DND-41 (cell line): ENCODE measurements at regions not wholly inside any gene's neighbourhood (a gene's known extent, or its start where the extent isn't known, plus 50 kb on each side); places are given as distances from the start of the nearest gene placed in this dataset.

Experiments used
- EZH2 ChIP-seq: IDR thresholded peaks from 3 replicates; pipeline ENCODE4 v1.6.1; 2012; ENCODE audit warnings: borderline replicate concordance, low read depth, mild to moderate bottlenecking, moderate library complexity, low read length, inconsistent platforms; ENCODE audit not compliant: severe bottlenecking
- TF ChIP-seq, protein P1 (sequence below): IDR thresholded peaks from 2 replicates; pipeline ENCODE4 v1.5.1; 2012; ENCODE audit warnings: borderline replicate concordance, low read length, moderate library complexity, mild to moderate bottlenecking; ENCODE audit not compliant: poor library complexity, severe bottlenecking; ENCODE audit errors: extremely low read depth

DNA sequence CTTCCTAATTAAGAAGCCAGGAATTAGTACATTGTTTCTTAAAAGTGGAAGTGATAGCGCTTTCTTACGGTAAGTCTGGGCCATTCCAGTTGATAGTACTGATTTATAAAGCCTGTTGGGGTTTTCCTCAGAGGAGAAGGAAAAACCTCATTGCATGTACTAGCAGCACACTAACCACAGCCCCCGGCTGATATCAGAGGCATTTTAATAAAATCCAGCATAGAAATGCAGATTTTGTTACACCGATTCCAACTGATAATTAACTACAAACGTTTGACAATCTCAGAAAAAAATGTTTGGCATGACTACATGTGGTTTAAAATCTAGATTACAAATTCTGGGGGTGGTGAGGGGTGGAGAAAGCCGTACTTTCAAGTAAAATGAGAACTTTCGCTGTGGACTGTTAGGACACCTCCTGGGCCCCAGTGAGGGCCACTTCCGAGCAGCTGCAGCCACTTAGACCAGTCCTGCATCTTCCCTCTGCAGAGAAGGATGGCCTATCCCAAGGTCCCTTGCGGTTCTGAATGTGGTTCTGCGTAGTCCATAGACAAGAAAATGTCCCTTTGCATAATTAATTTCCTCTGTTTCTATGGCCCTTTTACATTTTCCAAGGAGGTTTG lies 374.4 kb downstream of the NUAK1 start:
- TF ChIP-seq, protein P1, sequence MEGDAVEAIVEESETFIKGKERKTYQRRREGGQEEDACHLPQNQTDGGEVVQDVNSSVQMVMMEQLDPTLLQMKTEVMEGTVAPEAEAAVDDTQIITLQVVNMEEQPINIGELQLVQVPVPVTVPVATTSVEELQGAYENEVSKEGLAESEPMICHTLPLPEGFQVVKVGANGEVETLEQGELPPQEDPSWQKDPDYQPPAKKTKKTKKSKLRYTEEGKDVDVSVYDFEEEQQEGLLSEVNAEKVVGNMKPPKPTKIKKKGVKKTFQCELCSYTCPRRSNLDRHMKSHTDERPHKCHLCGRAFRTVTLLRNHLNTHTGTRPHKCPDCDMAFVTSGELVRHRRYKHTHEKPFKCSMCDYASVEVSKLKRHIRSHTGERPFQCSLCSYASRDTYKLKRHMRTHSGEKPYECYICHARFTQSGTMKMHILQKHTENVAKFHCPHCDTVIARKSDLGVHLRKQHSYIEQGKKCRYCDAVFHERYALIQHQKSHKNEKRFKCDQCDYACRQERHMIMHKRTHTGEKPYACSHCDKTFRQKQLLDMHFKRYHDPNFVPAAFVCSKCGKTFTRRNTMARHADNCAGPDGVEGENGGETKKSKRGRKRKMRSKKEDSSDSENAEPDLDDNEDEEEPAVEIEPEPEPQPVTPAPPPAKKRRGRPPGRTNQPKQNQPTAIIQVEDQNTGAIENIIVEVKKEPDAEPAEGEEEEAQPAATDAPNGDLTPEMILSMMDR = no peak
- no peak for TF ChIP-seq EZH2
